Right hindlimb (tissue), 1 donor: ENCODE measurements at regions not wholly inside any gene's neighbourhood (a gene's known extent, or its start where the extent isn't known, plus 50 kb on each side); places are given as distances from the start of the nearest gene placed in this dataset.

Experiments used
- DNase-seq: peaks from one replicate; pipeline ENCODE4 v3.0.0-alpha.2; 2018

DNA sequence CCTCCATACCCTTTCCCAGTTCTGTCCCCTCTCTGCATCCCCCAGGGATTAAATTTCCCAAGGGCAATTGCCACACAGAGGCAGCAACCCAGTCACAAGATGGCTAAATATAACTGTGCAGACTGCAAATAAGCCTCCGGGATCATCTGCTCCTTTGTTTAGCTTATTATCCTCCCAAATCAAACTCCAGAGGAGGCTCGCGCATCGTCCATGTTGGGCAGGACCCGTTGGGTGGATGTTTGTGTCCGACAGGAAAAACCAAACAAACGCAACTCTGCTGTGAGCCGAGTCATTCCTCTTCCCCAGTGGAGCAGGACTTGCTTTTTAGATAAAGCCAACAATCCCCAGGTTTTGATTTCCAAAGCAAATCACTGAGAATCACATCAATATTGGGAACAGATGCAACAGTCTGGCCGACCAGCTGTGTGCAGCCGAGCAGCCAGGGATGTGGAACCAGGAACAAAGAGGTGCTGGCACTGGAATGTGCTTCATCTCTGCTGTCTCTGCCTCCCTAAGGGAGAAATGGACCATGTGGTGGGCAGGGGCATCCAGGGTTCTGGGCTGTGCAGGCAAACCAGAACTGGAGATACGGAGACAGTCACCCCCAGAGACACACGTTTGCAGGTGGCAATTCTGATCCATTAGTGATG is 89.8 kb downstream of the PTTG1 start:
- no peak for DNase-seq
